NCI-H1930 (cell line): ENCODE measurements at regions not wholly inside any gene's neighbourhood (a gene's known extent, or its start where the extent isn't known, plus 50 kb on each side); places are given as distances from the start of the nearest gene placed in this dataset.
"Not testable (repeated sequence)": the region's sequence is repeated elsewhere in the genome, so short reads cannot be mapped to it uniquely, and the experiment has no call there.

ENCODE experiments used
- DNase-seq, 2 experiments: peaks; one replicate each; lab custom pipeline; 2025; lab: John Stamatoyannopoulos, UW

- DNase-seq: not testable (repeated sequence)
Observed at GRCh38 chr7:81182056-81182455, 263.2 kb upstream of the SEMA3C start.

- no peak for DNase-seq
Observed at GRCh38 chr7:81181066-81181465, 262.2 kb upstream of the SEMA3C start.

- DNase-seq: no peak
Observed at GRCh38 chr7:81180573-81180972, 261.7 kb upstream of the SEMA3C start.

- no peak for DNase-seq
Observed at GRCh38 chr7:81175275-81175940, 256.6 kb upstream of the SEMA3C start.

GRCh38 chr7:81173766-81174281, 255.0 kb upstream of the SEMA3C start:
- DNase-seq: no peak

- no peak for DNase-seq
Observed at GRCh38 chr7:81170291-81170690, 251.4 kb upstream of the SEMA3C start.

GRCh38 chr7:81167934-81168333, 249.1 kb upstream of the SEMA3C start:
- DNase-seq: no peak

- DNase-seq: no peak
Observed at GRCh38 chr7:81165070-81165469, 246.2 kb upstream of the SEMA3C start.

GRCh38 chr7:81162771-81163525, 244.1 kb upstream of the SEMA3C start:
- no peak for DNase-seq

GRCh38 chr7:81162234-81162633, 243.4 kb upstream of the SEMA3C start:
- no peak for DNase-seq

GRCh38 chr7:81161451-81162075, 242.7 kb upstream of the SEMA3C start:
- no peak for DNase-seq

- no peak for DNase-seq
Observed at GRCh38 chr7:81159402-81159801, 240.6 kb upstream of the SEMA3C start.

GRCh38 chr7:81158189-81158588, 239.3 kb upstream of the SEMA3C start:
- no peak for DNase-seq

GRCh38 chr7:81155654-81156373, 237.0 kb upstream of the SEMA3C start:
- no peak for DNase-seq

- DNase-seq: no peak
Observed at GRCh38 chr7:81154565-81154964, 235.7 kb upstream of the SEMA3C start.

- not testable (repeated sequence) for DNase-seq
Observed at GRCh38 chr7:81152925-81153324, 234.1 kb upstream of the SEMA3C start.

- no peak for DNase-seq
Observed at GRCh38 chr7:81150951-81151361, 232.1 kb upstream of the SEMA3C start.

GRCh38 chr7:81143856-81144255, 225.0 kb upstream of the SEMA3C start:
- no peak for DNase-seq

GRCh38 chr7:81141257-81142205, 222.7 kb upstream of the SEMA3C start:
- DNase-seq: not testable (repeated sequence)

- no peak for DNase-seq
Observed at GRCh38 chr7:81140775-81141174, 221.9 kb upstream of the SEMA3C start.

- DNase-seq: no peak
Observed at GRCh38 chr7:81140252-81140651, 221.4 kb upstream of the SEMA3C start.
